ENCODE measurements at regions not wholly inside any gene's neighbourhood (a gene's known extent, or its start where the extent isn't known, plus 50 kb on each side); places are given as distances from the start of the nearest gene placed in this dataset.
"Not testable (repeated sequence)": the region's sequence is repeated elsewhere in the genome, so short reads cannot be mapped to it uniquely, and the experiment has no call there.

- ATAC-seq: no peak
Measured at GRCh38 chr4:82171531-82172155, 202.1 kb downstream of the HNRNPD start.

- ATAC-seq: no peak
Measured at GRCh38 chr4:82149750-82150149, 224.0 kb downstream of the HNRNPD start.

- no peak for ATAC-seq
Measured at GRCh38 chr4:82145850-82146249, 227.9 kb downstream of the HNRNPD start.

GRCh38 chr4:82140422-82140821, 233.4 kb downstream of the HNRNPD start:
- ATAC-seq: no peak

GRCh38 chr4:82139287-82139686, 234.5 kb downstream of the HNRNPD start:
- no peak for ATAC-seq

GRCh38 chr4:82138374-82138773, 235.4 kb downstream of the HNRNPD start:
- peak in 1 of 2 donors; percentile 49 for ATAC-seq

- ATAC-seq: no peak
Measured at GRCh38 chr4:82136161-82136801, 237.5 kb downstream of the HNRNPD start.

- ATAC-seq: no peak
Measured at GRCh38 chr4:82128355-82128754, 245.4 kb downstream of the HNRNPD start.

- no peak for ATAC-seq
Measured at GRCh38 chr4:82126512-82127040, 247.2 kb downstream of the HNRNPD start.

GRCh38 chr4:82125787-82126297, 247.9 kb downstream of the HNRNPD start:
- ATAC-seq: no peak

GRCh38 chr4:82124932-82125786, 248.6 kb downstream of the HNRNPD start:
- ATAC-seq: no peak

GRCh38 chr4:82124365-82124764, 249.4 kb downstream of the HNRNPD start:
- ATAC-seq: no peak

GRCh38 chr4:82123934-82124333, 249.9 kb downstream of the HNRNPD start:
- no peak for ATAC-seq

- ATAC-seq: not testable (repeated sequence)
Measured at GRCh38 chr4:82115183-82115582, 258.6 kb downstream of the HNRNPD start.

GRCh38 chr4:82108506-82108905, 265.3 kb downstream of the HNRNPD start:
- ATAC-seq: no peak

GRCh38 chr4:82104578-82104977, 269.2 kb downstream of the HNRNPD start:
- ATAC-seq: no peak

- ATAC-seq: no peak
Measured at GRCh38 chr4:82099928-82100579, 273.7 kb downstream of the HNRNPD start.

- no peak for ATAC-seq
Measured at GRCh38 chr4:82097504-82097903, 276.3 kb downstream of the HNRNPD start.

- no peak for ATAC-seq
Measured at GRCh38 chr4:82090717-82091116, 283.1 kb downstream of the HNRNPD start.

- no peak for ATAC-seq
Measured at GRCh38 chr4:82084747-82085146, 289.0 kb downstream of the HNRNPD start.

- not testable (repeated sequence) for ATAC-seq
Measured at GRCh38 chr4:82077471-82077995, 296.3 kb downstream of the HNRNPD start.

- no peak for ATAC-seq
Measured at GRCh38 chr4:82076809-82077208, 297.0 kb downstream of the HNRNPD start.
